HL-60/S4 treated with retinoic acid at 250 ng/mL for 4 days and 3 days (cell line): ENCODE measurements at regions not wholly inside any gene's neighbourhood (a gene's known extent, or its start where the extent isn't known, plus 50 kb on each side); places are given as distances from the start of the nearest gene placed in this dataset.
"Not testable (repeated sequence)": the region's sequence is repeated elsewhere in the genome, so short reads cannot be mapped to it uniquely, and the experiment has no call there.

Source experiments
- in situ Hi-C: fragments of 300-500 bp; cut with MboI; formaldehyde crosslinking; loops from 2 replicates; pipeline ENCODE4 v1.7.0; 2022; ENCODE audit warnings: low sequenced_read_pairs

- in situ Hi-C loops: no loop called here
These were observed 171.6 kb upstream of the TNRC6C start for GRCh38 chr17:77786740-77787505.

GRCh38 chr17:77790143-77790829 lies 168.2 kb upstream of the TNRC6C start:
- in situ Hi-C loops: no loop called here

GRCh38 chr17:77792626-77793025 lies 165.9 kb upstream of the TNRC6C start:
- in situ Hi-C loops: no loop called here

GRCh38 chr17:77793146-77793970 lies 165.1 kb upstream of the TNRC6C start:
- in situ Hi-C loops: no loop called here

- in situ Hi-C loops: no loop called here
These were observed 164.6 kb upstream of the TNRC6C start for GRCh38 chr17:77793971-77794235.

- in situ Hi-C loops: no loop called here
These were observed 163.7 kb upstream of the TNRC6C start for GRCh38 chr17:77794846-77795245.

- in situ Hi-C loops: no loop called here
These were observed 162.8 kb upstream of the TNRC6C start for GRCh38 chr17:77795685-77796084.

- in situ Hi-C loops: no loop called here
These were observed 162.2 kb upstream of the TNRC6C start for GRCh38 chr17:77796176-77796860.

- in situ Hi-C loops: no loop called here
These were observed 160.5 kb upstream of the TNRC6C start for GRCh38 chr17:77798031-77798430.

- in situ Hi-C loops: no loop called here
These were observed 160.0 kb upstream of the TNRC6C start for GRCh38 chr17:77798481-77798880.

- in situ Hi-C loops: no loop called here
These were observed 157.7 kb upstream of the TNRC6C start for GRCh38 chr17:77800816-77801215.

- in situ Hi-C loops: no loop called here
These were observed 156.8 kb upstream of the TNRC6C start for GRCh38 chr17:77801545-77802332.

GRCh38 chr17:77802333-77802615 lies 156.2 kb upstream of the TNRC6C start:
- in situ Hi-C loops: no loop called here

GRCh38 chr17:77802811-77803220 lies 155.7 kb upstream of the TNRC6C start:
- in situ Hi-C loops: no loop called here

- in situ Hi-C loops: no loop called here
These were observed 154.8 kb upstream of the TNRC6C start for GRCh38 chr17:77803726-77804125.

- in situ Hi-C loops: no loop called here
These were observed 153.6 kb upstream of the TNRC6C start for GRCh38 chr17:77804796-77805426.

- in situ Hi-C loops: not testable (repeated sequence)
These were observed 152.5 kb upstream of the TNRC6C start for GRCh38 chr17:77805970-77806369.

GRCh38 chr17:77807051-77807745 lies 151.3 kb upstream of the TNRC6C start:
- in situ Hi-C loops: no loop called here

- in situ Hi-C loops: no loop called here
These were observed 150.6 kb upstream of the TNRC6C start for GRCh38 chr17:77807746-77808441.
